ENCODE measurements at regions not wholly inside any gene's neighbourhood (a gene's known extent, or its start where the extent isn't known, plus 50 kb on each side); places are given as distances from the start of the nearest gene placed in this dataset.
A peak's percentile ranks its signal among the peaks of the same experiment; 100 is the strongest.

- intact Hi-C loops (cut with DNase I) = loop anchor here (10.0 kb wide), 1 partner anchor 531 kb away; no protein-coding TSS in a partner anchor
- Histone ChIP-seq H3K36me3 (ENCODE audit: control insufficient read depth in 2 of 3, insufficient read depth in 3 of 3, low read length in 3 of 3) (no peaks in the 10 kb centered on the region), H3K9ac (ENCODE audit: low read length in 3 of 3) (no peak overlapping the region), H3K4me3 (ENCODE audit: low read length in 3 of 3) (no peak overlapping the region), H3K27me3 (ENCODE audit: control insufficient read depth, insufficient read depth, low read length) (no peaks in the 10 kb centered on the region), H3K9me3 (ENCODE audit: control insufficient read depth in 2 of 3, insufficient read depth in 1 of 3, low read length in 3 of 3) (no peaks in the 10 kb centered on the region), H3K27ac (ENCODE audit: low read depth in 2 of 2, low read length in 2 of 2) (no peak overlapping the region), H3K4me1 (ENCODE audit: control insufficient read depth in 2 of 3, insufficient read depth in 2 of 3, low read depth in 1 of 3, low read length in 3 of 3) (no peaks in the 10 kb centered on the region)
- DNase-seq = peak in 1 of 5 donors; percentile 20
- FAIRE-seq = no peak
- no peak for TF ChIP-seq CTCF (IDR thresholded peaks at IDR 0.05; ENCODE audit: borderline replicate concordance, extremely low read depth, insufficient read depth)
These were observed 53.0 kb upstream of the UQCRFS1 start for GRCh38 chr19:29266001-29266400.

- H3K36me3 ChIP-seq (ENCODE audit: control insufficient read depth in 2 of 3, insufficient read depth in 3 of 3, low read length in 3 of 3) = no peaks in the 10 kb centered on the region
- peak in 1 of 5 donors; percentile 5 for DNase-seq
- H3K27ac ChIP-seq (ENCODE audit: low read depth in 2 of 2, low read length in 2 of 2) = no peak overlapping the region
- no peak overlapping the region for H3K9ac ChIP-seq (ENCODE audit: low read length in 3 of 3)
- H3K4me1 ChIP-seq (ENCODE audit: control insufficient read depth in 2 of 3, insufficient read depth in 2 of 3, low read depth in 1 of 3, low read length in 3 of 3) = no peaks in the 10 kb centered on the region
- no peak for TF ChIP-seq CTCF (IDR thresholded peaks at IDR 0.05; ENCODE audit: borderline replicate concordance, extremely low read depth, insufficient read depth)
- no peaks in the 10 kb centered on the region for H3K9me3 ChIP-seq (ENCODE audit: control insufficient read depth in 2 of 3, insufficient read depth in 1 of 3, low read length in 3 of 3)
- intact Hi-C loops (cut with DNase I) = loop anchor here (10.0 kb wide), 1 partner anchor 532 kb away; no protein-coding TSS in a partner anchor
- no peak overlapping the region for H3K4me3 ChIP-seq (ENCODE audit: low read length in 3 of 3)
- no peak for FAIRE-seq
- H3K27me3 ChIP-seq (ENCODE audit: control insufficient read depth, insufficient read depth, low read length) = no peaks in the 10 kb centered on the region
These were observed 53.7 kb upstream of the UQCRFS1 start for GRCh38 chr19:29266603-29267002.

- Histone ChIP-seq H3K4me3 (ENCODE audit: low read length in 3 of 3) (no peak overlapping the region), H3K27me3 (ENCODE audit: control insufficient read depth, insufficient read depth, low read length) (no peaks in the 10 kb centered on the region), H3K4me1 (ENCODE audit: control insufficient read depth in 2 of 3, insufficient read depth in 2 of 3, low read depth in 1 of 3, low read length in 3 of 3) (no peaks in the 10 kb centered on the region), H3K9me3 (ENCODE audit: control insufficient read depth in 2 of 3, insufficient read depth in 1 of 3, low read length in 3 of 3) (no peaks in the 10 kb centered on the region), H3K9ac (ENCODE audit: low read length in 3 of 3) (no peak overlapping the region), H3K36me3 (ENCODE audit: control insufficient read depth in 2 of 3, insufficient read depth in 3 of 3, low read length in 3 of 3) (no peaks in the 10 kb centered on the region), H3K27ac (ENCODE audit: low read depth in 2 of 2, low read length in 2 of 2) (no peak overlapping the region)
- FAIRE-seq (no peak), DNase-seq (no peak)
- no peak for TF ChIP-seq CTCF (IDR thresholded peaks at IDR 0.05; ENCODE audit: borderline replicate concordance, extremely low read depth, insufficient read depth)
- intact Hi-C loops (cut with DNase I) = loop anchor here (10.0 kb wide), 1 partner anchor 533 kb away; no protein-coding TSS in a partner anchor
These were observed 54.8 kb upstream of the UQCRFS1 start for GRCh38 chr19:29267701-29268100.

GRCh38 chr19:29268103-29268502, 55.2 kb upstream of the UQCRFS1 start:
- FAIRE-seq = no peak

More at GRCh38 chr19:29268103-29268502, 55.2 kb upstream of the UQCRFS1 start:
- Histone ChIP-seq H3K9me3 (ENCODE audit: control insufficient read depth in 2 of 3, insufficient read depth in 1 of 3, low read length in 3 of 3) (no peaks in the 10 kb centered on the region), H3K4me1 (ENCODE audit: control insufficient read depth in 2 of 3, insufficient read depth in 2 of 3, low read depth in 1 of 3, low read length in 3 of 3) (no peaks in the 10 kb centered on the region), H3K27me3 (ENCODE audit: control insufficient read depth, insufficient read depth, low read length) (no peaks in the 10 kb centered on the region), H3K4me3 (ENCODE audit: low read length in 3 of 3) (no peak overlapping the region), H3K9ac (ENCODE audit: low read length in 3 of 3) (no peak overlapping the region), H3K27ac (ENCODE audit: low read depth in 2 of 2, low read length in 2 of 2) (no peak overlapping the region), H3K36me3 (ENCODE audit: control insufficient read depth in 2 of 3, insufficient read depth in 3 of 3, low read length in 3 of 3) (no peaks in the 10 kb centered on the region)
- no peak for TF ChIP-seq CTCF (IDR thresholded peaks at IDR 0.05; ENCODE audit: borderline replicate concordance, extremely low read depth, insufficient read depth)
- intact Hi-C loops (cut with DNase I) = loop anchor here (10.0 kb wide), 1 partner anchor 533 kb away; no protein-coding TSS in a partner anchor
- DNase-seq = no peak
